ENCODE measurements at regions not wholly inside any gene's neighbourhood (a gene's known extent, or its start where the extent isn't known, plus 50 kb on each side); places are given as distances from the start of the nearest gene placed in this dataset.

GRCh38 chr2:173578404-173579107 is 223.9 kb downstream of the CDCA7 start:
- no peaks in the 10 kb centered on the region for H3K4me1 ChIP-seq (ENCODE audit: insufficient read depth, low read length)
- H3K36me3 ChIP-seq (ENCODE audit: insufficient read depth, low read length) = no peaks in the 10 kb centered on the region
- H3K9me3 ChIP-seq (ENCODE audit: low read length) = no peaks in the 10 kb centered on the region
- no peaks in the 10 kb centered on the region for H3K27me3 ChIP-seq (ENCODE audit: control insufficient read depth in 1 of 2, insufficient read depth in 2 of 2, low read length in 2 of 2)
- H3K9ac ChIP-seq (ENCODE audit: low read length) = no peak overlapping the region
- no peak overlapping the region for H3K4me3 ChIP-seq (ENCODE audit: low read depth in 1 of 2, low read length in 2 of 2)
- no peak overlapping the region for H3K27ac ChIP-seq (ENCODE audit: low read depth, low read length)

DNA sequence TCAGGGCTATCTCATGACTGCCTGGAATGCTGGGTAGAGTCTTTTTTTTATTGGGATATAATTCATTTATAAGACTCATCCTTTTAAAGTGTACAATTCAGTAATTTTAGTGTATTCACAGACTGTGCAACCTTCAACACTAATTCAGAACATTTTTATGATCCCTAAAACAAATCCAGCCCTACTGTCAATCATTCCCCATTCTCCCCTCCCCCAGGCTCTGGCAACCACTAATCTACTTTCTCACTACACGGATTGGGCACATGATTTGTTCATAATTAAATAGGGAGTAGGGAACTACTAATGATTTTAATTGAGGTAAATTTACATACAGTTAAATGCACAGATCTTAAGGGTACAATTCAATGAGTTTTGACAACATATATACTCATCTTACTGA is 225.7 kb downstream of the CDCA7 start:
- Histone ChIP-seq H3K9me3 (ENCODE audit: low read length) (no peaks in the 10 kb centered on the region), H3K9ac (ENCODE audit: low read length) (no peak overlapping the region), H3K36me3 (ENCODE audit: insufficient read depth, low read length) (no peaks in the 10 kb centered on the region), H3K27ac (ENCODE audit: low read depth, low read length) (no peak overlapping the region), H3K4me3 (ENCODE audit: low read depth in 1 of 2, low read length in 2 of 2) (no peak overlapping the region), H3K27me3 (ENCODE audit: control insufficient read depth in 1 of 2, insufficient read depth in 2 of 2, low read length in 2 of 2) (no peaks in the 10 kb centered on the region), H3K4me1 (ENCODE audit: insufficient read depth, low read length) (no peaks in the 10 kb centered on the region)

DNA sequence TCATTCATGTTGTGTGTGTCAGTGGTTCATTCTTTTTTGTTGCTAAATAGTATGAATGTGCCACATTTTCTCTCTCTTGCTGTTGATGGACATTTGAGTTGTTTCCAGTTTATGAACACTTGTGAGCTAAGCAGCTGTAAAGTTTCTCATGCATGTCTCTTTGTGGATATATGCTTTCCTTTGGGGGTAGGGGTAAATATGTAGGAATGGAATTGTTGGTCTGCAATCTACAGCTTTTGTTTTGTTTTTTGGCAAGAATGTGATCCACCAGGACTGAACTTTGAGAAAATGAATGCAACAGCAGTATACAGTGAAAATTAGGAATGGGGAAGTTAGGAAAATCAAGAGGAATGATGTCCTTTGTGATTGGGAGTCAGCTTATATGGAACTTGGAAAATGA is 226.3 kb downstream of the CDCA7 start:
- no peaks in the 10 kb centered on the region for H3K9me3 ChIP-seq (ENCODE audit: low read length)
- H3K9ac ChIP-seq (ENCODE audit: low read length) = no peak overlapping the region
- H3K27me3 ChIP-seq (ENCODE audit: control insufficient read depth in 1 of 2, insufficient read depth in 2 of 2, low read length in 2 of 2) = no peaks in the 10 kb centered on the region
- H3K4me1 ChIP-seq (ENCODE audit: insufficient read depth, low read length) = no peaks in the 10 kb centered on the region
- H3K36me3 ChIP-seq (ENCODE audit: insufficient read depth, low read length) = no peaks in the 10 kb centered on the region
- no peak overlapping the region for H3K27ac ChIP-seq (ENCODE audit: low read depth, low read length)
- no peak overlapping the region for H3K4me3 ChIP-seq (ENCODE audit: low read depth in 1 of 2, low read length in 2 of 2)

DNA sequence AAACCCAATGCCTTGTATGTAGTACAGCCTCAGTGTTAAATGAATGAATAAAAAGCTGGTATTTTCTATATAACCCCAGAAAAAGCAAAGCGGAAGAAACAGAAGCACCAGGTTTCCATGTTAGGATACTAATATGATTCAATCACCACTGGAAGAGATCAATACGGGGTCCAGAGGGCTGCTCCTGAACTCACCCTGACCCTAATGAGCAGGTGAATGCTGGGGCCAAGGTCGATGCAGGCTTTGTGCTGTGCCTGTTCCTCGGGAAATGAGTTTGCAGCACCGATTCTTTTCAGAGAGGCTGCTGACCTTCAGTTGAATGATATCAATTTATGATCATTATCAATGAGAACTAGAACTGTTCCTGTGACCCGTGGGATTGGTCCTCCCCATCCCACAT is 228.5 kb downstream of the CDCA7 start:
- Histone ChIP-seq H3K27ac (ENCODE audit: low read depth, low read length) (no peak overlapping the region), H3K27me3 (ENCODE audit: control insufficient read depth in 1 of 2, insufficient read depth in 2 of 2, low read length in 2 of 2) (no peaks in the 10 kb centered on the region), H3K36me3 (ENCODE audit: insufficient read depth, low read length) (no peaks in the 10 kb centered on the region), H3K4me3 (ENCODE audit: low read depth in 1 of 2, low read length in 2 of 2) (no peak overlapping the region), H3K4me1 (ENCODE audit: insufficient read depth, low read length) (no peaks in the 10 kb centered on the region), H3K9ac (ENCODE audit: low read length) (no peak overlapping the region), H3K9me3 (ENCODE audit: low read length) (no peaks in the 10 kb centered on the region)

DNA sequence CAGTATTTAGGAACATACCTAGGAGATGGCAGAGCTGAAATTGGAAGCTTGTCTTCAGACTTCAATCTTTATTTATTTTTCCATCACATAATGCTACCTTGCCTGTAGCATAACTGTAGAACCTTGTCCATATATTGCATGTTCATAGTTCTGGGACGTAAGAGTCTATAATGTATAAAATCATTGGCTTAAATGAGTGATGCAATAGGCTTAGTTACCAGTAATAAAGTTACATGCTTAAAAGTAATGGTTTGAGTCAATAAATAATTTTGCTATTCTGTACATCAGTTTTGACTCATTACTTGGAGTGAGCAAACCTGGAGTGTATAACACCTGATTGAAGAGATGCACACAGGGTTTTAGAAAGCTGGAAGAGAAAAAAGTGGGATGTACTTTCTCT is 229.3 kb downstream of the CDCA7 start:
- Histone ChIP-seq H3K9ac (ENCODE audit: low read length) (no peak overlapping the region), H3K27me3 (ENCODE audit: control insufficient read depth in 1 of 2, insufficient read depth in 2 of 2, low read length in 2 of 2) (no peaks in the 10 kb centered on the region), H3K4me1 (ENCODE audit: insufficient read depth, low read length) (no peaks in the 10 kb centered on the region), H3K9me3 (ENCODE audit: low read length) (no peaks in the 10 kb centered on the region), H3K27ac (ENCODE audit: low read depth, low read length) (no peak overlapping the region), H3K36me3 (ENCODE audit: insufficient read depth, low read length) (no peaks in the 10 kb centered on the region), H3K4me3 (ENCODE audit: low read depth in 1 of 2, low read length in 2 of 2) (no peak overlapping the region)

DNA sequence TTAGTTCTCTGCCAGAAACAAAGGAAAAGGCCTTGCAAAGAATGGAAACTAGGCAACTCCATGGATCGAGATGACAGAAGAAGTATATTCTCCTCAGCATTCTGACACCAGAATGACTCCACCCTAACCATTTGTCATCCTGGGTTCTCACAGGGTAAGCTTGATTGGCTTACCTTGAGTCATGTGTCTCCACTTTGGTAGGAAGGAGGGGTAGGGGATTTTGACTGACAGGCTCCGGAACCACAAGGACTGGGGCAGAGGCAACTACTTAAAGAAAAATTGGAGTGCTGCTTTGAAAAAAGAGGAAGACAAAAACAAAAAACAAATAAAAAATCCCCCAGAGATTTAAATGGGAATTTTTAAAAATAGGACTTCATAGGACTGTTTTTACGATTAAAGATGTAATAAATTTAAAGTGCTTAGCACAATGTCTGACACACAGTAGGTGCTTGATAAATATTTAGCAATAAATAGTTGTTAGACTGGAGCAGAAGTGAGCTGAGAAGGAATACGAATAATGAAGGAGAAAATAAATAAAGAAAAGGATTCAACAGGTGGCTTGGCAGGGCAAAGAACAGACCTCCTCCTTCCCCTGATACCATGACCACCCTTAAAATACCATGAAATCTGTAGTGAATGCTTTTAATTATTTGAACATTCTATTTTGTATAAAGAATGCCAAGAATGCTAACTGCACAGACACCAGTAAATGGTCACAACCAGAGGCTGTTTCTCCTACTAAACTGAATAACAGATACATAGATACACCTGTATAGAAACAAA is 230.2 kb downstream of the CDCA7 start:
- Histone ChIP-seq H3K9me3 (ENCODE audit: low read length) (no peaks in the 10 kb centered on the region), H3K9ac (ENCODE audit: low read length) (no peak overlapping the region), H3K27ac (ENCODE audit: low read depth, low read length) (no peak overlapping the region), H3K27me3 (ENCODE audit: control insufficient read depth in 1 of 2, insufficient read depth in 2 of 2, low read length in 2 of 2) (no peaks in the 10 kb centered on the region), H3K4me3 (ENCODE audit: low read depth in 1 of 2, low read length in 2 of 2) (no peak overlapping the region), H3K4me1 (ENCODE audit: insufficient read depth, low read length) (no peaks in the 10 kb centered on the region), H3K36me3 (ENCODE audit: insufficient read depth, low read length) (no peaks in the 10 kb centered on the region)

DNA sequence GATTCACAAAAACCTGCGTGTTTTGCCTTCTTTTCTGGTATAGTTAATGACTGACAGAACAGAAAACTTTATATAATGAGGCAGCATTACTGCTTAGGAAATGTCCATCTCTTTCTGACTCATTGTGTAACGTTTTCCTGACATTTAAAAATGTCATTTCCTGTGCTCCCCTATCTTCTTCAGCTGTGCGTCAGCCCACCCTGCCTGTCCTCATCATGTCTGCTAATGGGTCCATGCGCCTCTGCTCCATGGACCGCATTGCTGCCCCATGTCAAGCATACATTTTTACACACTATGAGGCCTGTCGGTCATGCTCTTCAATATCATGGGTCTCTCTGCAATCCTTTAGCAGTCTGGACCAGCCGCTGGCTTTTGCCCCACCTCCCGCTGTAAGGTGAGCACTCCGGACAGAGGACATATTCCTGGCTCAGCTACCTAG is 234.3 kb downstream of the CDCA7 start:
- no peaks in the 10 kb centered on the region for H3K9me3 ChIP-seq (ENCODE audit: low read length)
- no peaks in the 10 kb centered on the region for H3K36me3 ChIP-seq (ENCODE audit: insufficient read depth, low read length)
- no peak overlapping the region for H3K9ac ChIP-seq (ENCODE audit: low read length)
- no peak overlapping the region for H3K27ac ChIP-seq (ENCODE audit: low read depth, low read length)
- H3K27me3 ChIP-seq (ENCODE audit: control insufficient read depth in 1 of 2, insufficient read depth in 2 of 2, low read length in 2 of 2) = no peaks in the 10 kb centered on the region
- H3K4me3 ChIP-seq (ENCODE audit: low read depth in 1 of 2, low read length in 2 of 2) = no peak overlapping the region
- H3K4me1 ChIP-seq (ENCODE audit: insufficient read depth, low read length) = no peaks in the 10 kb centered on the region

- H3K4me1 ChIP-seq (ENCODE audit: insufficient read depth, low read length) = no peaks in the 10 kb centered on the region
- no peaks in the 10 kb centered on the region for H3K9me3 ChIP-seq (ENCODE audit: low read length)
- H3K27ac ChIP-seq (ENCODE audit: low read depth, low read length) = no peak overlapping the region
- H3K4me3 ChIP-seq (ENCODE audit: low read depth in 1 of 2, low read length in 2 of 2) = no peak overlapping the region
- H3K9ac ChIP-seq (ENCODE audit: low read length) = no peak overlapping the region
- no peaks in the 10 kb centered on the region for H3K36me3 ChIP-seq (ENCODE audit: insufficient read depth, low read length)
- no peaks in the 10 kb centered on the region for H3K27me3 ChIP-seq (ENCODE audit: control insufficient read depth in 1 of 2, insufficient read depth in 2 of 2, low read length in 2 of 2)
Observed at GRCh38 chr2:173589604-173590275, 235.1 kb downstream of the CDCA7 start.

- Histone ChIP-seq H3K27me3 (ENCODE audit: control insufficient read depth in 1 of 2, insufficient read depth in 2 of 2, low read length in 2 of 2) (no peaks in the 10 kb centered on the region), H3K4me1 (ENCODE audit: insufficient read depth, low read length) (no peaks in the 10 kb centered on the region), H3K27ac (ENCODE audit: low read depth, low read length) (no peak overlapping the region), H3K9ac (ENCODE audit: low read length) (no peak overlapping the region), H3K36me3 (ENCODE audit: insufficient read depth, low read length) (no peaks in the 10 kb centered on the region), H3K9me3 (ENCODE audit: low read length) (no peaks in the 10 kb centered on the region), H3K4me3 (ENCODE audit: low read depth in 1 of 2, low read length in 2 of 2) (no peak overlapping the region)
Observed at GRCh38 chr2:173590276-173590861, 235.7 kb downstream of the CDCA7 start.

DNA sequence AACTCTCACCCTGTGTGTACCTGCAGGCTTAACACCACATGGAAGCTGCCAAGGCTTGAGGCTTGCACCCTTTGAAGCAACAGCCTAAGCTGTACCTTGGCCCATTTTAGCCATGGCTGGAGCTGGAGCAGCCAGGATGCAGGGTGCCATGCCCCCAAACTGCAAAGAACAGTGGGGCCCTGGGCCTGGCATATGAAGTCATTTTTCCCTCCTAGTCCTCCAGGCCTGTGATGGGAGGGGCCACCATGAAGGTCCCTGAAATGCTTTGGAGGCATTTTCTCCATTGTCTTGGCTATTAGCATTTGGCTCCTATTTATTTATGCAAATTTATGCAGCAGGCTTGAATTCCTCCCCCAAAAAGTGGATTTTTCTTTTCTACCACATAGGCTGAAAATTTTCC is 238.4 kb downstream of the CDCA7 start:
- H3K36me3 ChIP-seq (ENCODE audit: insufficient read depth, low read length) = no peaks in the 10 kb centered on the region
- no peaks in the 10 kb centered on the region for H3K27me3 ChIP-seq (ENCODE audit: control insufficient read depth in 1 of 2, insufficient read depth in 2 of 2, low read length in 2 of 2)
- no peak overlapping the region for H3K9ac ChIP-seq (ENCODE audit: low read length)
- no peak overlapping the region for H3K4me3 ChIP-seq (ENCODE audit: low read depth in 1 of 2, low read length in 2 of 2)
- no peaks in the 10 kb centered on the region for H3K4me1 ChIP-seq (ENCODE audit: insufficient read depth, low read length)
- no peak overlapping the region for H3K27ac ChIP-seq (ENCODE audit: low read depth, low read length)
- H3K9me3 ChIP-seq (ENCODE audit: low read length) = no peaks in the 10 kb centered on the region

GRCh38 chr2:173596244-173596643 is 241.6 kb downstream of the CDCA7 start:
- H3K36me3 ChIP-seq (ENCODE audit: insufficient read depth, low read length) = no peaks in the 10 kb centered on the region
- H3K27ac ChIP-seq (ENCODE audit: low read depth, low read length) = no peak overlapping the region
- H3K9me3 ChIP-seq (ENCODE audit: low read length) = no peaks in the 10 kb centered on the region
- H3K4me3 ChIP-seq (ENCODE audit: low read depth in 1 of 2, low read length in 2 of 2) = no peak overlapping the region
- no peaks in the 10 kb centered on the region for H3K4me1 ChIP-seq (ENCODE audit: insufficient read depth, low read length)
- H3K27me3 ChIP-seq (ENCODE audit: control insufficient read depth in 1 of 2, insufficient read depth in 2 of 2, low read length in 2 of 2) = no peaks in the 10 kb centered on the region
- no peak overlapping the region for H3K9ac ChIP-seq (ENCODE audit: low read length)
